ENCODE measurements at regions not wholly inside any gene's neighbourhood (a gene's known extent, or its start where the extent isn't known, plus 50 kb on each side); places are given as distances from the start of the nearest gene placed in this dataset.

DNA sequence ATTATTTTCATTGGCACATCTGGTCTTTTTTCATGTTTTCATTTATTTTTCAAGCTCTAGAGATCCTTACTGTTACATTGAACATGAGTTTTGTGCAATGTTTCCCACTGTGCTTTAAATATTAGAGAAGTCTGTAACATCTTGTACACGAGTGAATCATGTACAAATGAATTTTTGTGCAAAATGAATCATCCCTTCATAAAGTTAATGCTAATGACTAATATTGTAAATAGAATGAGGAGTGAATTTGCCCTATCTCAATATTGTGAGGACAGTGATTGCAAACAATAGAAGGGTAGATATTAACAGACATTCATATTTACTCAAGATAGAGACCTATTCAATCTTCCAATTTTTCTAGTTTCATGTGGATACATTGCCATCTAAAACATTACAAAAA, 463.3 kb upstream of the FOXG1 start:
- FAIRE-seq: no peak
- no peaks in the 10 kb centered on the region for H3K9me3 Mint-ChIP-seq (ENCODE audit: unreplicated experiment)

DNA sequence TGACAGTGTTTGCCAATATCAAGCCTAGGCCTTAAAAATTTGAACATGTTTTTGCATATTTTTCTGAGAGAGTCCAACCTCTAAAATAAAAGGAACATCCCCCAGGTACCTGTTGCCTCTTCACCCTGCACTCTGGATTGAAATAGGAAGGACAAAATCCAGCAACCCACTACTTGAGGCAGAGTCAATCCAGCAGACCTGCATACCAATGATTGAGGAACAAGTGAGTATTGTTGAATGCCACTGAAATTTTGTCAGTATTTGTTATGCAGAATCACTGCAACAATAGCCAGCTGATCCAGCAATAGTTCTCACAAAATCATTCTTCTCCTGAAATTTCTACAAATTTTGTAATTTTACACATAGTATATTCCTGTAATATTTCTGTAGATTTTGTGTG, 460.6 kb upstream of the FOXG1 start:
- no peaks in the 10 kb centered on the region for H4K20me1 ChIP-seq (ENCODE audit: insufficient read depth, low read length)
- no peaks in the 10 kb centered on the region for H3K36me3 ChIP-seq (ENCODE audit: insufficient read depth, low read length)
- no peak for TF ChIP-seq CTCF (IDR thresholded peaks at IDR 0.05; ENCODE audit: insufficient read depth, low read depth, low read length)
- TF ChIP-seq EZH2 (IDR thresholded peaks at IDR 0.05; ENCODE audit: insufficient read depth, low read length): no peak
- H3K9ac ChIP-seq (ENCODE audit: low read length): no peak overlapping the region
- no peak overlapping the region for H2AFZ ChIP-seq (ENCODE audit: low read depth, low read length)
- Mint-ChIP-seq H3K9me3 (ENCODE audit: unreplicated experiment) (no peaks in the 10 kb centered on the region), H3K27me3 (ENCODE audit: low read depth, unreplicated experiment) (no peaks in the 10 kb centered on the region), H3K36me3 (ENCODE audit: low read depth, unreplicated experiment) (no peaks in the 10 kb centered on the region), H3K27ac (ENCODE audit: unreplicated experiment) (no peak overlapping the region), H3K4me3 (ENCODE audit: unreplicated experiment) (no peak overlapping the region), H3K4me1 (ENCODE audit: low read depth, unreplicated experiment) (peaks cover 18% of the 10 kb centered on the region)
- peaks cover 11% of the 10 kb centered on the region for H3K4me1 ChIP-seq (ENCODE audit: insufficient read depth, low read length)
- DNase-seq (ENCODE audit: low read depth) (no peak), FAIRE-seq (no peak)
- H3K4me2 ChIP-seq (ENCODE audit: low read length): no peak overlapping the region
- no peak overlapping the region for H3K27ac ChIP-seq (ENCODE audit: low read depth, low read length)
- no peaks in the 10 kb centered on the region for H3K27me3 ChIP-seq (ENCODE audit: insufficient read depth, low read length)
- H3K79me2 ChIP-seq (ENCODE audit: insufficient read depth, low read length): no peaks in the 10 kb centered on the region
- H3K9me3 ChIP-seq (ENCODE audit: insufficient read depth, low read depth, low read length): no peaks in the 10 kb centered on the region
- no peak overlapping the region for H3K4me3 ChIP-seq (ENCODE audit: insufficient read depth, low read depth, low read length)

More for the DNA sequence above, 463.3 kb upstream of the FOXG1 start:
- no peak overlapping the region for H3K4me3 Mint-ChIP-seq (ENCODE audit: unreplicated experiment)
- no peak overlapping the region for H3K9ac ChIP-seq (ENCODE audit: low read length)
- no peak overlapping the region for H3K4me3 ChIP-seq (ENCODE audit: insufficient read depth, low read depth, low read length)
- H3K4me2 ChIP-seq (ENCODE audit: low read length): no peak overlapping the region
- peaks cover 7% of the 10 kb centered on the region for H3K4me1 Mint-ChIP-seq (ENCODE audit: low read depth, unreplicated experiment)
- no peaks in the 10 kb centered on the region for H4K20me1 ChIP-seq (ENCODE audit: insufficient read depth, low read length)
- no peaks in the 10 kb centered on the region for H3K27me3 Mint-ChIP-seq (ENCODE audit: low read depth, unreplicated experiment)
- peaks cover 9% of the 10 kb centered on the region for H3K4me1 ChIP-seq (ENCODE audit: insufficient read depth, low read length)
- H3K27ac Mint-ChIP-seq (ENCODE audit: unreplicated experiment): no peak overlapping the region
- no peaks in the 10 kb centered on the region for H3K9me3 ChIP-seq (ENCODE audit: insufficient read depth, low read depth, low read length)
- no peaks in the 10 kb centered on the region for H3K36me3 ChIP-seq (ENCODE audit: insufficient read depth, low read length)
- no peak overlapping the region for H3K27ac ChIP-seq (ENCODE audit: low read depth, low read length)
- peak; percentile 46 for DNase-seq (ENCODE audit: low read depth)
- no peaks in the 10 kb centered on the region for H3K36me3 Mint-ChIP-seq (ENCODE audit: low read depth, unreplicated experiment)
- H2AFZ ChIP-seq (ENCODE audit: low read depth, low read length): no peak overlapping the region
- no peaks in the 10 kb centered on the region for H3K79me2 ChIP-seq (ENCODE audit: insufficient read depth, low read length)
- no peaks in the 10 kb centered on the region for H3K27me3 ChIP-seq (ENCODE audit: insufficient read depth, low read length)
- TF ChIP-seq EZH2 (IDR thresholded peaks at IDR 0.05; ENCODE audit: insufficient read depth, low read length) (no peak), CTCF (IDR thresholded peaks at IDR 0.05; ENCODE audit: insufficient read depth, low read depth, low read length) (no peak)

DNA sequence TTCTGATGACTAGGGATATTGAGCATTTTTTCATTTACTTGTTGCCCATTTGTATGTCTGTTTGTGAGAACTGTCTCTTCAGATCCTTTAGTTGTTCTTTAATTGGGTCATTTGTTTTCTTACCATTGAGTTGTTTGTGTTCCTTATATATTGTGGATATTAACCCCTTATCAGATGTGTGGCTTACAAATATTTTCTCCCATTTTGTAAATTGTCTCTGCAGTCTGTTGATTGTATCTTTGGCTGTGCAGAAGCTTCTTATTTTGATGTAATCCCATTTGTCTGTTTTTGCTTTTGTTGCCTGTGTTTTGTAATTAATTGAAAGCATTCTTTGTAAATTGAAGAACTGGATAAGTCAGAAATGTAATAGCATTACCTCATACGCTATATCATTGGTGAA, 459.1 kb upstream of the FOXG1 start:
- H3K36me3 Mint-ChIP-seq (ENCODE audit: low read depth, unreplicated experiment): no peaks in the 10 kb centered on the region
- peak; percentile 41 for FAIRE-seq
- H3K9ac ChIP-seq (ENCODE audit: low read length): no peak overlapping the region

More for the DNA sequence above, 459.1 kb upstream of the FOXG1 start:
- Histone ChIP-seq H2AFZ (ENCODE audit: low read depth, low read length) (no peak overlapping the region), H3K4me2 (ENCODE audit: low read length) (no peak overlapping the region), H3K79me2 (ENCODE audit: insufficient read depth, low read length) (no peaks in the 10 kb centered on the region), H3K27ac (ENCODE audit: low read depth, low read length) (no peak overlapping the region), H3K4me3 (ENCODE audit: insufficient read depth, low read depth, low read length) (no peak overlapping the region), H3K9me3 (ENCODE audit: insufficient read depth, low read depth, low read length) (no peaks in the 10 kb centered on the region), H3K4me1 (ENCODE audit: insufficient read depth, low read length) (peaks cover 11% of the 10 kb centered on the region), H4K20me1 (ENCODE audit: insufficient read depth, low read length) (no peaks in the 10 kb centered on the region), H3K27me3 (ENCODE audit: insufficient read depth, low read length) (no peaks in the 10 kb centered on the region), H3K36me3 (ENCODE audit: insufficient read depth, low read length) (no peaks in the 10 kb centered on the region)
- Mint-ChIP-seq H3K4me3 (ENCODE audit: unreplicated experiment) (no peak overlapping the region), H3K27ac (ENCODE audit: unreplicated experiment) (peak overlapping the region; percentile 34), H3K9me3 (ENCODE audit: unreplicated experiment) (no peaks in the 10 kb centered on the region), H3K4me1 (ENCODE audit: low read depth, unreplicated experiment) (peaks cover 18% of the 10 kb centered on the region), H3K27me3 (ENCODE audit: low read depth, unreplicated experiment) (no peaks in the 10 kb centered on the region)
- DNase-seq (ENCODE audit: low read depth): no peak
- no peak for TF ChIP-seq EZH2 (IDR thresholded peaks at IDR 0.05; ENCODE audit: insufficient read depth, low read length)
- no peak for TF ChIP-seq CTCF (IDR thresholded peaks at IDR 0.05; ENCODE audit: insufficient read depth, low read depth, low read length)
